ENCODE measurements at regions not wholly inside any gene's neighbourhood (a gene's known extent, or its start where the extent isn't known, plus 50 kb on each side); places are given as distances from the start of the nearest gene placed in this dataset.

GRCh38 chr12:30507576-30507975 is 188.1 kb downstream of the IPO8 start:
- TF ChIP-seq CTCF (IDR thresholded peaks at IDR 0.05) (no peak), POLR2A (IDR thresholded peaks at IDR 0.05) (no peak)

Measured in testis (tissue), 2 donors.